ENCODE measurements at regions not wholly inside any gene's neighbourhood (a gene's known extent, or its start where the extent isn't known, plus 50 kb on each side); places are given as distances from the start of the nearest gene placed in this dataset.
A peak's percentile ranks its signal among the peaks of the same experiment; 100 is the strongest.

DNA sequence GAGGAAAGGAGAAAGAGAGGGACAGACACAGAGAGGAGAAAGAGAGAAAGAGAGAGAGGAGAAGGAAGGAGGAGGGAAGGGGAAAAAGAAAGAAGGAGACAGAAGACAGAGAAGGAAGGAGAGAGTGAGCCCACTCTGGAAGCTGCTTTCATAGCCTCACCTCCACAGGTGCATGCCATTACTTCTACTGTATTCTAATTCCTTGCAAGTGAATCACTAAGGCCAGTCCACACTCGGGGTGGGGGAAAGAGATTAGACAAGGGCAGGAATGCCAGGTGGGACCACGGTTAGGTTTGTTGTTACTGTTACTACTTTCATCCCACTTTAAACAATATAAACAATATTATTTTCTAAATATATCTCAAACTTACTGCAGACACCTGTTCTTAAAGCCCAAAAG lies 684.5 kb upstream of the ARGLU1 start:
- DNase-seq: no peak

GRCh38 chr13:107252021-107252420 lies 684.1 kb upstream of the ARGLU1 start:
- no peak for DNase-seq

- no peak for DNase-seq
Measured at GRCh38 chr13:107251341-107251740, 683.4 kb upstream of the ARGLU1 start.

DNA sequence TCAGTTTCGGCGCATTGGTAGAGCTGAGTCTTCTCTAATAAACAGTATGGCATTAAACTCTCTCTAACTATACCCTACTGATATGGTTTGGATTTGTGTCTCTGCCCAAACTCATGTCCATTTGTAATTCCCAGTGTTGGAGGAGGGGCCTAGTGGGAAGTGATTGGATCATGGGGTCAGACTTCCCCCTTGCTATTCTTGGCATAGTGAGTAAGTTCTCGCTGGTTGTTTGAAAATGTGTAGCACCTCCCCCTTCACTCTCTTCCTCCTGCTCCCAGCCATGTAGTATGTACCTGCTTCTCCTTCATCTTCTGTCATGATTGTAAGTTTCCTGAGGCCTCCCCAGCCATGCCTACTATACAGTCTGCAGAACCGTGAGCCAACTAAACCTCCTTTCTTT lies 682.7 kb upstream of the ARGLU1 start:
- no peak for DNase-seq

DNA sequence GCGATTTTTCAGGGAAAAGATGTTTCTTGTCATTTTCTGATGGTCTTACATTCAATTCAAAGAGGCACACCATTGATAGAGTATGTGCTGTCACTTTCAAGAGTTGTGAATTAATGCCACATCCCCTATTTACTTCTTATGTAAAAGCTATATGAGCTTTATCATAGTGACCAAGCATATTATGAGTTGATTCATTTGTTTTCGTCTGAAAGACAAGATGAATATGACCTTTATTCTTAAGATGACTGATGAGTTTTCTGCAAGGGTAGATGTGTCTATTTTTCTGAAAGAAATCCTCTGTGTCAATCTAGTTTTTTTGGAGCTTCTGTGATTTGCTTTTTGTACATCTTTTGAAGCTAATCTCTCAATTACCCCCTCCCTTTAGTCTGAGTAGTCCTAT lies 676.3 kb upstream of the ARGLU1 start:
- no peak for DNase-seq

DNA sequence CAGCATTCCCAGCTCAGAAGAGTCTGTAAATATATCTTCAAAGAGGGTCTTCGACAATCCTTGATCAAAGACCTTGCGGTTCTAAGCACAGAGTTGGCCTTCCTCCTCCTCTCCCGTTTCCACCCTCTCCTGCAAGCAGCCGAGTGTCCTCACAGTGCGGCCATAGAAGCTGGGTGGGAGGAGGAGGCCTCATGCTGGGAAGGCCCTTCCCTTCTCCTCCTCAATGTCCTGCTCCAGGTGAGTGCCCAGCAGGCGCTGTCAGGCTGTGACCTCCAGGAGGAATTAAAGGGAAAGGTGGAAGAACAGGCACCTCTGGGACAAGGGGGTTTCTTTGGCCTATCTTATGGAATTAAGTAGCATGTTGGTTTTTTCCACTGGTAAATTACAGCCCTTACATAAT lies 674.2 kb upstream of the ARGLU1 start:
- DNase-seq: no peak

DNA sequence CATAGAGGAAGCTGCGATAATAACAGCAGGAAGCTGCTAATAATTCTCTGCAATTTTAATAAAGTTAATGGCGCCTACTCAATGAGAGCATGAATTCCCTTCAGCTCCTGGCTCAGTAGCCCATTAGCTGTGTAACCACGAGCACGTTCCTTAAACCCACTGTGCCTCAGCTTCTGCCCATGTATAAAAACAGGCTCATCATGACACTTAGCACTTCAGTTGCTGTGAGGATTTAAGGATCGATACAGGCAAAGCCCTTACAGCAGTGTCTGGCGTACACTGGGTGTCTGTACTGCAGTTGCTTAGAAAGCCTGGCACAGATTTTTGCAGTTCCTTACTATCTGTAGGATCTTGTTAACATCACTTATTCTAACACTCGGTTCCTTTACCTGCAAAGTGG lies 673.4 kb upstream of the ARGLU1 start:
- DNase-seq: no peak

GRCh38 chr13:107239213-107239612 lies 671.3 kb upstream of the ARGLU1 start:
- no peak for DNase-seq

DNA sequence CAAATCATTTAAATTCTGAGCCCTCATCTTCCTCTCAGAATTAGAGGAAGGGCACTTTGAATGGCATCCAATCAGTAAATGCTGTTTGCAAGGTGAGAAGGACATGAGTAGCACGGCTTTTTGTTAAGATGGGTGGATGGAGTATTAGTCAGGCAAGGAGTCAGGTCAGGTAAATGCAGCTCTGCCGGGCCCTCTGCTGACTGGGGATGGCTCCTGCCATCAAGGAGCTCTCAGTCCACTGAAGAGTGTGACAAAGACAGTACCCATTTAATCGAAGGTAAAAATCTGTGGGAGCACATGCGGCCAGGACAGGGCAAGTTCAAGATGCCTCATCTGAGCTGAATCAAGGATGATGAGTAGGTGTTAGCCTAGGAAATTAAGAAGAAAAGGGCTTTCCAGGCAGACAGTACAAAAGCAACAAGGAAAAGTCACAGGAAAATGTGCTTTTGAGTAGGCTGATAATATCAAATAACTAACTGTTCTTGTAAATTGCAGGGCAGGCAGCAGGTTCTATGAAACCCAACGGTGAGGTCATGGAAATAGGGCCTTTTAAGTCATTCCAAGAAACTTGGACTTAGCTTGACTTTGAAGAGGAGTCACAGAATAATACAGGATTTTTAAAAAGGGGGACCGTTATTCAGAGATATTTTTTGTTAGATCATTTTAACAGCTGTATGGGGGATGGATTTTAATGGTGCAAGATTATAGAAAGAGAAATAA lies 670.5 kb upstream of the ARGLU1 start:
- no peak for DNase-seq

- no peak for DNase-seq
Measured at GRCh38 chr13:107234319-107235073, 666.6 kb upstream of the ARGLU1 start.

DNA sequence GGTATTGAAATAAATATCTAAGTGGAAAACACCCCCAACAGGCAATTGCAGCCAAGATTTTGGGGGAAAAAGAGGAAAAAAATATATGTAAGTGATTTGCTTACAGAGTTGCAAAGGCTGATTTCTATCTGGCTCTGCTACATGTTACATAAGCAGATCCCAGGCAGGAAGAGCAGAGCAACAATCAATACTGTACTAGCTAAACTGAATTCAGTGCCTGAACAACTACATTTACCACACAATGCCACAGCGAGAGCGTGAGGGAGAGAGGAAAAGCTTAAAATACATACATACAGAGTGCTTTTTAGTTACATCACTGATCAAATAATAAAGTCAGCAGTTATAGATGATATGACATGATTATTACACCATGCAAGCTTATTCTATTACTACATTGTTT lies 665.6 kb upstream of the ARGLU1 start:
- no peak for DNase-seq

DNA sequence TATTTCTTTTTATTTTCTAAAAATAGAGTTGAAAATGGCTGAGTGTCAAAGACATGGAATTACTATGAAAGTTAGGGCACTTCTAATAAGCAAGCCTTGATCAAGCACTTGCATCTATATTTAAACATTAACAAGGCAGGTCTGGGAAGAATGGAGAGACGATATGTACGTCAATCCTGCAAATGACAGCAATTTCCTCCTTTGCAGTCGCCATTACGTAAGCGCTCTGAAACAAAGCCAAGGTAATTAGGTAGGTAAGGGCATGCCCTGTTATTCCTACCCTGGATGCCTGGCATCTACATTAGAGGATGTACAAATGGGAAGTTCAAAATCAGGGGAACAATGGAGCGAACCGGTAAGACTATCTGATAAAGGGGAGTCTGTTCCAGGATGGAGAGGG lies 664.0 kb upstream of the ARGLU1 start:
- no peak for DNase-seq

GRCh38 chr13:107223867-107224266 lies 655.9 kb upstream of the ARGLU1 start:
- DNase-seq: no peak

GRCh38 chr13:107222597-107222996 lies 654.7 kb upstream of the ARGLU1 start:
- DNase-seq: no peak

GRCh38 chr13:107220245-107220644 lies 652.3 kb upstream of the ARGLU1 start:
- DNase-seq: no peak

- DNase-seq: peak; percentile 57 to 68
Measured at GRCh38 chr13:107217251-107217650, 649.3 kb upstream of the ARGLU1 start.

GRCh38 chr13:107216046-107216755 lies 648.3 kb upstream of the ARGLU1 start:
- no peak for DNase-seq

- peak; percentile 79 to 82 for DNase-seq
Measured at GRCh38 chr13:107211073-107211472, 643.1 kb upstream of the ARGLU1 start.

DNA sequence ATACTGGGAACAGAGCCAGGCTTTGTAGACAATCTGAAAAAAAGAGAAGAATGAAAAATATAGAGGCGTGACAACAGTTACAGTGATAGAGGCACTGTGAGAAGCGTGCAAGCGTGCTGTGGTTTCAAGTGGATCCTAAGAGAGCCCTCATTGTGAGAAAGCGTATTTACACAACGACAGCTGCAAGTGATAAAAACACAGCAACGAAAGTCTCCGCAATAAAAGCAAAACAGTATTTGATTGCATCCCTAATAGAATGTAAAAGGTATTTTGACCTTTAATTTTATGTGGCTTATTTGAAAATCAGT lies 642.7 kb upstream of the ARGLU1 start:
- peak in 1 of 2 donors; percentile 25 for DNase-seq

GRCh38 chr13:107209824-107210722 lies 642.1 kb upstream of the ARGLU1 start:
- no peak for DNase-seq

DNA sequence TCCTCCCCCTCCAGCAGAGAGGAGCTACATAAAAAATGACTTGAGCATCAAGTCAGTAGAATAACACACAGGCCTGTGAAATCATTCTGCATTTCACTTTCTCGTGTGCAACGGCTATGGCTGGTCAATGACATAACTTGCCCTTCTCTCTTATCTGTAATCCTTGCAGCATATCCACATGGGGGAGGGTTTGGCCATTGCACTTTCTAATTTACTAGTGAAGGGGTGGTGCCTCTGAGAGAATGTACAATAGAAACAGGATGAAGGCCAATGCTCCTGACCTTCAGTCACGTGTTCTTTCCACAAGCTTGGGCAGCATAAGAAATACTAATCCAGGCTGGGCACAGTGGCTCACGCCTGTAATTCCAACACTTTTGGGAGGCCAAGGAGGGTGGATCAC lies 641.0 kb upstream of the ARGLU1 start:
- no peak for DNase-seq
